ENCODE measurements at regions not wholly inside any gene's neighbourhood (a gene's known extent, or its start where the extent isn't known, plus 50 kb on each side); places are given as distances from the start of the nearest gene placed in this dataset.

DNA sequence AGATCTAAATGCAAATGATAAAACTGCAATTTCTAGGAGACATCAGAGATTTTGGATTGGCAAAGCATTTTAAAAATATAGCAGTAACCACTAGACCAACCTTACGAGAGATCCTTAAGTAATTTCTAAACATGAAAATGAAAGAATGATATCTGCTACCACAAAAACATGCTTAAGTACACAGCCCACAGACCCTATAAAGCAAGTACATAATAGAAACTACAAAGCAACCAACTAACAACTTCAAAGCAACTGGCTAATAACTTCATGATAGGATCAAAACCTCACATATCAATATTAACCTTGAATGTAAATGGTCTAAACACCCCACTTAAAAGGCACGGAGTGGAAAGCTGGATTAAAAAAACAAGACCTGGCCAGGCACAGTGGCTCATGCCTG is 209.9 kb upstream of the SOX14 start:
- Histone ChIP-seq H3K4me3 (no peak overlapping the region), H3K4me1 (no peaks in the 10 kb centered on the region), H3K36me3 (no peaks in the 10 kb centered on the region), H3K9me3 (peaks cover 0 to 18% (median 1%) of the 10 kb centered on the region in 8 donors), H3K27me3 (replicated peaks in 1 of 7) (no peaks in the 10 kb centered on the region), H3K27ac (no peak overlapping the region)
- TF ChIP-seq POLR2A (IDR thresholded peaks at IDR 0.05), result no peak
- WGBS, 5 donors, result 57 to 90% (median 77%) methylated on average over 2 of the region's 2 CpGs
- intact Hi-C loops (cut with DNase I; ENCODE audit: low total_unique reads), result no loop called here
- DNase-seq, result no peak

GRCh38 chr3:137568880-137569279 is 195.2 kb upstream of the SOX14 start:
- H3K9me3 ChIP-seq, result peaks cover 0 to 32% (median 4%) of the 10 kb centered on the region in 8 donors
- no peaks in the 10 kb centered on the region for H3K36me3 ChIP-seq
- no peaks in the 10 kb centered on the region for H3K4me1 ChIP-seq
- intact Hi-C loops (cut with DNase I; ENCODE audit: low total_unique reads), result no loop called here
- DNase-seq, result no peak
- no peak for TF ChIP-seq POLR2A (IDR thresholded peaks at IDR 0.05)
- TF ChIP-seq POLR2AphosphoS5 (IDR thresholded peaks at IDR 0.05), result no peak
- no peak for TF ChIP-seq CTCF (IDR thresholded peaks at IDR 0.05 in 8 of 11, conservative IDR thresholded peaks at IDR 0.05 in 3 of 11)
- no peak overlapping the region for H3K27ac ChIP-seq
- no peaks in the 10 kb centered on the region for H3K27me3 ChIP-seq (replicated peaks in 1 of 7)
- H3K4me3 ChIP-seq, result no peak overlapping the region

DNA sequence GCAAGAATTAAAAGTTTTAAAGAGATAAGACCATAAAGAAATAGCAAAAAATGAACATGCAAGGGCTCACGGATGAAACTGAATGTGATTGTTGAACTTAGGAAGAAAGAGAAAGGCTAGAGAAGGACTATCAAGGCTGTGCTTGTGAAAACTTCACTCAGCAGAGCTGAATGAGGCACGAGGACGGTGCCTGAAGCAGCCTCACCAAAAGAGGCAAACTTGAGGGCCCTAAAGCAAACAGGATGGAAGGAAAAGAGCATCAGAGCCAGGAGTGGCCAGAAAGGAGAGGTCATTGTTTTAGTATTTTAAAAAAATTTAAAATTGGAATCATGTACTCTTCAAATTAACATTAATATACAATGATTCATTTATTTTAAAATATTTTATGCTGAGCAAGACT is 191.2 kb upstream of the SOX14 start:
- TF ChIP-seq POLR2A (IDR thresholded peaks at IDR 0.05), result no peak
- TF ChIP-seq CTCF (IDR thresholded peaks at IDR 0.05 in 8 of 11, conservative IDR thresholded peaks at IDR 0.05 in 3 of 11), result no peak
- no peak for TF ChIP-seq POLR2AphosphoS5 (IDR thresholded peaks at IDR 0.05)
- WGBS, 5 donors, result 50 to 78% (median 62%) methylated on average over 3 of the region's 3 CpGs
- no peak for DNase-seq
- Histone ChIP-seq H3K36me3 (no peaks in the 10 kb centered on the region), H3K4me3 (no peak overlapping the region), H3K27me3 (replicated peaks in 1 of 7) (no peaks in the 10 kb centered on the region), H3K4me1 (no peaks in the 10 kb centered on the region), H3K27ac (no peak overlapping the region), H3K9me3 (peaks cover 0 to 10% (median 2%) of the 10 kb centered on the region in 8 donors)
- intact Hi-C loops (cut with DNase I; ENCODE audit: low total_unique reads), result no loop called here

DNA sequence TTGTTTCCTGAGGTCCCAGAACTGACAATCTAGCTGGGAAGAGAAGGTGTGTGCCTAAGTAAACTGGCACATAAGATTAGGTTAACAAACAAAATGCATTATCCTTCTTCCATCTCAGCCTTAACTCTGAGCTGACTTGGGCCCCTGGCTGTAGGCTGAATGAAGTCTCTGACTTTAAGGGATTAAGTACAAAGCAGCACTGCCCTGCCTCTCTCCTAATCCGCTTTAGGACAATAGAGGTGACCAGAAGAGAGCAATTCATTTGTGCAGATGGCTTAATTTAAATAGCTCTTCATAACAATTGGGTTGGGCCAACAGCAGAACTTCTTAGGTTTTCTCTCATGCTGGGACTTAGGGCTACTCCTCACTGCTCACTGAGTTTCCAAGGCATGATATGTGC is 181.6 kb upstream of the SOX14 start:
- H3K4me3 ChIP-seq, result no peak overlapping the region
- no peaks in the 10 kb centered on the region for H3K36me3 ChIP-seq
- no peak overlapping the region for H3K27ac ChIP-seq
- peaks cover 0 to 24% (median 8%) of the 10 kb centered on the region in 8 donors for H3K9me3 ChIP-seq
- no peaks in the 10 kb centered on the region for H3K27me3 ChIP-seq (replicated peaks in 1 of 7)
- TF ChIP-seq POLR2AphosphoS5 (IDR thresholded peaks at IDR 0.05) (no peak), CTCF (IDR thresholded peaks at IDR 0.05 in 8 of 11, conservative IDR thresholded peaks at IDR 0.05 in 3 of 11) (no peak), POLR2A (IDR thresholded peaks at IDR 0.05) (no peak)
- H3K4me1 ChIP-seq, result no peaks in the 10 kb centered on the region
- 49 to 73% (median 55%) methylated on average over 1 of the region's 1 CpG for WGBS, 5 donors
- intact Hi-C loops (cut with DNase I; ENCODE audit: low total_unique reads), result no loop called here
- DNase-seq, result no peak

GRCh38 chr3:137583256-137583655 is 180.9 kb upstream of the SOX14 start:
- H3K4me1 ChIP-seq, result no peaks in the 10 kb centered on the region
- TF ChIP-seq POLR2AphosphoS5 (IDR thresholded peaks at IDR 0.05), result no peak
- no peak for TF ChIP-seq POLR2A (IDR thresholded peaks at IDR 0.05)
- TF ChIP-seq CTCF (IDR thresholded peaks at IDR 0.05 in 8 of 11, conservative IDR thresholded peaks at IDR 0.05 in 3 of 11), result no peak
- no peaks in the 10 kb centered on the region for H3K27me3 ChIP-seq (replicated peaks in 1 of 7)
- 71 to 82% (median 79%) methylated on average over 2 of the region's 2 CpGs for WGBS, 5 donors
- H3K36me3 ChIP-seq, result no peaks in the 10 kb centered on the region
- H3K4me3 ChIP-seq, result no peak overlapping the region
- DNase-seq, result no peak
- H3K27ac ChIP-seq, result no peak overlapping the region
- intact Hi-C loops (cut with DNase I; ENCODE audit: low total_unique reads), result no loop called here
- H3K9me3 ChIP-seq, result peaks cover 0 to 18% (median 6%) of the 10 kb centered on the region in 8 donors
